Brain microvascular endothelial cell (primary cell): ENCODE measurements at regions not wholly inside any gene's neighbourhood (a gene's known extent, or its start where the extent isn't known, plus 50 kb on each side); places are given as distances from the start of the nearest gene placed in this dataset.

ENCODE experiments used
- DNase-seq: peaks from one replicate; pipeline ENCODE4 v3.0.0-alpha.2; 2020
- H3K27ac ChIP-seq: fragments of 250-450 bp; sonication (Bioruptor Pico); 2 replicates; pipeline ENCODE4 v1.5.1; 2020; ENCODE audit warnings: mild to moderate bottlenecking, moderate library complexity
- H3K27me3 ChIP-seq: fragments of 250-450 bp; sonication (Bioruptor Pico); replicated peaks from 2 replicates; pipeline ENCODE4 v1.5.1; 2020; ENCODE audit warnings: mild to moderate bottlenecking
- H3K36me3 ChIP-seq: fragments of 250-450 bp; sonication (Bioruptor Pico); replicated peaks from 2 replicates; pipeline ENCODE4 v1.5.1; 2020; ENCODE audit warnings: mild to moderate bottlenecking
- H3K4me3 ChIP-seq: 2 replicates; pipeline ENCODE4 v1.5.1; 2011; ENCODE audit warnings: low read depth, mild to moderate bottlenecking, control low read depth, low read length, moderate library complexity
- CTCF ChIP-seq: IDR thresholded peaks from 2 replicates; pipeline ENCODE4 v1.5.1; 2011; ENCODE audit warnings: low read depth, mild to moderate bottlenecking, moderate library complexity, low read length, control low read depth, inconsistent platforms; ENCODE audit errors: missing control alignments
- in situ Hi-C: cut with HindIII; loops from 2 replicates; pipeline ENCODE4 v1.10.0; 2017; ENCODE audit warnings: low sequenced_read_pairs, low pct_ligation_motif_present

- Histone ChIP-seq H3K36me3 (no peaks in the 10 kb centered on the region), H3K27me3 (no peaks in the 10 kb centered on the region), H3K27ac (no peak overlapping the region), H3K4me3 (no peak overlapping the region)
- in situ Hi-C loops = no loop called here
- DNase-seq = no peak
- no peak for TF ChIP-seq CTCF
Observed at GRCh38 chr2:216780843-216781242, 79.0 kb downstream of the TNP1 start.

- peak; percentile 86 for TF ChIP-seq CTCF
- in situ Hi-C loops = no loop called here
Observed at GRCh38 chr2:216777637-216778273, 82.1 kb downstream of the TNP1 start.

GRCh38 chr2:216776066-216776850 lies 80.9 kb upstream of the IGFBP5 start:
- no peaks in the 10 kb centered on the region for H3K36me3 ChIP-seq
- no peak overlapping the region for H3K27ac ChIP-seq
- no peak for DNase-seq
- no peaks in the 10 kb centered on the region for H3K27me3 ChIP-seq
- in situ Hi-C loops = no loop called here
- no peak for TF ChIP-seq CTCF
- no peak overlapping the region for H3K4me3 ChIP-seq

More at GRCh38 chr2:216777637-216778273, 82.1 kb downstream of the TNP1 start:
- H3K4me3 ChIP-seq = no peak overlapping the region
- no peaks in the 10 kb centered on the region for H3K27me3 ChIP-seq
- H3K27ac ChIP-seq = no peak overlapping the region
- H3K36me3 ChIP-seq = no peaks in the 10 kb centered on the region
- DNase-seq = peak; percentile 69

GRCh38 chr2:216775043-216775453 lies 79.7 kb upstream of the IGFBP5 start:
- Histone ChIP-seq H3K4me3 (peak overlapping the region; percentile 12), H3K36me3 (no peaks in the 10 kb centered on the region), H3K27me3 (no peaks in the 10 kb centered on the region), H3K27ac (peak overlapping the region; percentile 38)
- in situ Hi-C loops = no loop called here
- peak; percentile 13 for TF ChIP-seq CTCF
- DNase-seq = peak; percentile 93

GRCh38 chr2:216774620-216775019 lies 79.3 kb upstream of the IGFBP5 start:
- DNase-seq = peak; percentile 81
- peak overlapping the region; percentile 38 for H3K27ac ChIP-seq
- no peaks in the 10 kb centered on the region for H3K27me3 ChIP-seq
- in situ Hi-C loops = no loop called here
- TF ChIP-seq CTCF = no peak
- no peaks in the 10 kb centered on the region for H3K36me3 ChIP-seq
- peak overlapping the region; percentile 12 for H3K4me3 ChIP-seq

- TF ChIP-seq CTCF = no peak
- Histone ChIP-seq H3K27ac (no peak overlapping the region), H3K36me3 (no peaks in the 10 kb centered on the region), H3K4me3 (no peak overlapping the region), H3K27me3 (no peaks in the 10 kb centered on the region)
- in situ Hi-C loops = no loop called here
- DNase-seq = no peak
Observed at GRCh38 chr2:216774180-216774579, 78.8 kb upstream of the IGFBP5 start.
